Hepatocyte (in vitro differentiated cells): ENCODE measurements at regions not wholly inside any gene's neighbourhood (a gene's known extent, or its start where the extent isn't known, plus 50 kb on each side); places are given as distances from the start of the nearest gene placed in this dataset.

ENCODE experiments used
- DNase-seq: peaks from one replicate; pipeline ENCODE4 v3.0.0-alpha.2; 2016; ENCODE audit warnings: low spot score
- H2AFZ ChIP-seq: fragments of 200-600 bp; sonication (generic); 2 replicates; pipeline ENCODE4 v1.6.0; 2016; ENCODE audit warnings: antibody characterized with exemption, mild to moderate bottlenecking
- H3K27ac ChIP-seq: fragments of 200-600 bp; sonication (generic); 2 replicates; pipeline ENCODE4 v1.5.1; 2016; ENCODE audit warnings: mild to moderate bottlenecking
- H3K27me3 ChIP-seq: fragments of 200-600 bp; sonication (generic); 2 replicates; pipeline ENCODE4 v1.6.1; 2016
- H3K36me3 ChIP-seq: fragments of 200-600 bp; sonication (generic); replicated peaks from 2 replicates; pipeline ENCODE4 v1.5.1; 2016; ENCODE audit warnings: low read depth; ENCODE audit not compliant: insufficient read depth
- H3K4me1 ChIP-seq: fragments of 200-600 bp; sonication (generic); 2 replicates; pipeline ENCODE4 v1.5.1; 2016; ENCODE audit warnings: mild to moderate bottlenecking, moderate library complexity; ENCODE audit not compliant: insufficient read depth
- H3K4me2 ChIP-seq: fragments of 200-600 bp; sonication (generic); 2 replicates; pipeline ENCODE4 v1.6.0; 2016
- H3K4me3 ChIP-seq: fragments of 200-600 bp; sonication (generic); 2 replicates; pipeline ENCODE4 v1.5.1; 2016; ENCODE audit warnings: mild to moderate bottlenecking
- H3K79me2 ChIP-seq: fragments of 200-600 bp; sonication (generic); 2 replicates; pipeline ENCODE4 v1.6.0; 2017; ENCODE audit warnings: mild to moderate bottlenecking
- H3K9me2 ChIP-seq: fragments of 200-600 bp; sonication (generic); replicated peaks from 2 replicates; pipeline ENCODE4 v1.6.0; 2017; ENCODE audit warnings: mild to moderate bottlenecking; ENCODE audit not compliant: insufficient read depth
- H3K9me3 ChIP-seq: fragments of 200-600 bp; sonication (generic); 2 replicates; pipeline ENCODE4 v1.5.1; 2016; ENCODE audit warnings: low read depth, mild to moderate bottlenecking
- H4K20me1 ChIP-seq: fragments of 200-600 bp; sonication (generic); 2 replicates; pipeline ENCODE4 v1.6.0; 2016; ENCODE audit warnings: mild to moderate bottlenecking; ENCODE audit not compliant: insufficient read depth, poor library complexity, severe bottlenecking
- CTCF ChIP-seq: fragments of 200-600 bp; sonication (generic); IDR thresholded peaks from 2 replicates; pipeline ENCODE4 v1.5.1; 2016; ENCODE audit warnings: antibody characterized with exemption, mild to moderate bottlenecking; ENCODE audit not compliant: poor library complexity
- EZH2 ChIP-seq: fragments of 200-600 bp; sonication (generic); IDR thresholded peaks from 2 replicates; pipeline ENCODE4 v1.6.1; 2016; ENCODE audit warnings: antibody characterized with exemption, mild to moderate bottlenecking, borderline replicate concordance
- EZH2phosphoT487 ChIP-seq: fragments of 200-600 bp; sonication (generic); IDR thresholded peaks from one replicate; pipeline ENCODE4 v1.6.1; 2018; ENCODE audit warnings: antibody characterized with exemption, mild to moderate bottlenecking, low read depth, moderate library complexity; ENCODE audit not compliant: unreplicated experiment, severe bottlenecking
- WGBS: methylation state at CpG from one replicate; pipeline ENCODE4 v1.1.6; 2016; ENCODE audit warnings: low lambda C conversion rate; ENCODE audit errors: missing lambda C conversion rate; 5-methylcytosine and 5-hydroxymethylcytosine counted together

- WGBS: 88% methylated on average over 1 of the region's 1 CpG
- peaks cover 4% of the 10 kb centered on the region for H3K4me1 ChIP-seq
- no peak overlapping the region for H3K27ac ChIP-seq
- no peaks in the 10 kb centered on the region for H3K79me2 ChIP-seq
- no peak for DNase-seq
- no peaks in the 10 kb centered on the region for H3K36me3 ChIP-seq
- no peaks in the 10 kb centered on the region for H4K20me1 ChIP-seq
- H3K27me3 ChIP-seq: no peaks in the 10 kb centered on the region
- no peaks in the 10 kb centered on the region for H3K9me2 ChIP-seq
- no peaks in the 10 kb centered on the region for H3K9me3 ChIP-seq
- no peak overlapping the region for H2AFZ ChIP-seq
- no peak overlapping the region for H3K4me2 ChIP-seq
- TF ChIP-seq EZH2 (no peak), CTCF (no peak), EZH2phosphoT487 (no peak)
- no peak overlapping the region for H3K4me3 ChIP-seq
Measured at GRCh38 chr5:145225529-145225928, 609.6 kb downstream of the PRELID2 start.

- Histone ChIP-seq H2AFZ (no peak overlapping the region), H3K9me3 (no peaks in the 10 kb centered on the region), H3K27ac (no peak overlapping the region), H3K4me2 (no peak overlapping the region), H3K4me3 (no peak overlapping the region), H3K27me3 (no peaks in the 10 kb centered on the region), H4K20me1 (no peaks in the 10 kb centered on the region), H3K9me2 (no peaks in the 10 kb centered on the region), H3K79me2 (no peaks in the 10 kb centered on the region), H3K36me3 (no peaks in the 10 kb centered on the region), H3K4me1 (peaks cover 4% of the 10 kb centered on the region)
- TF ChIP-seq EZH2 (no peak), CTCF (no peak), EZH2phosphoT487 (no peak)
- WGBS: 93% methylated on average over 3 of the region's 3 CpGs
- no peak for DNase-seq
Measured at GRCh38 chr5:145223582-145223981, 611.6 kb downstream of the PRELID2 start.

GRCh38 chr5:145222622-145223021 lies 612.5 kb downstream of the PRELID2 start:
- H3K4me2 ChIP-seq: no peak overlapping the region
- no peak overlapping the region for H2AFZ ChIP-seq
- H3K27ac ChIP-seq: no peak overlapping the region
- H3K4me3 ChIP-seq: no peak overlapping the region
- H3K27me3 ChIP-seq: no peaks in the 10 kb centered on the region
- no peaks in the 10 kb centered on the region for H3K36me3 ChIP-seq
- H4K20me1 ChIP-seq: no peaks in the 10 kb centered on the region
- H3K4me1 ChIP-seq: peaks cover 4% of the 10 kb centered on the region
- no peak for DNase-seq
- TF ChIP-seq EZH2phosphoT487: no peak
- no peak for TF ChIP-seq CTCF
- TF ChIP-seq EZH2: no peak
- H3K9me2 ChIP-seq: no peaks in the 10 kb centered on the region
- no peaks in the 10 kb centered on the region for H3K79me2 ChIP-seq
- H3K9me3 ChIP-seq: no peaks in the 10 kb centered on the region

DNA sequence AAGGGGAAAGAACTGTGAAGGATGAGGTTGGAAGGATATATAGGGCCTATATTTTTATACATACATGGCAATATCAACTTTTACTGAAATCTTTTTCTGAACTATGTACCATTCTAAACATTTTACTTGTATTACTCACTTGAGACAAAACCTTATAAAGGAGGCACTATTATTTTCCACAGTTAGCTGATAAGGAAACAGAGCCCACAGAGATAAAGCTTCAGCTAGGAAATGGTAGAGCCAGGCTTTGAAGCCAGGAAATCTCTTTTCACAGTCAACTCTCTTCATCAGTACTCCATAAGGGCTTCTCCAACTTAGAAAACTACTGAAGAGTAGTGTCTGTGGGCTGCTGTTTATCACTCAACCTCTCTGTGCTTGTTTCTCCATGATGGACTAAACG lies 613.7 kb downstream of the PRELID2 start:
- no peaks in the 10 kb centered on the region for H3K9me2 ChIP-seq
- no peak for DNase-seq
- H4K20me1 ChIP-seq: no peaks in the 10 kb centered on the region
- H2AFZ ChIP-seq: no peak overlapping the region
- no peak overlapping the region for H3K4me2 ChIP-seq
- no peaks in the 10 kb centered on the region for H3K27me3 ChIP-seq
- no peaks in the 10 kb centered on the region for H3K79me2 ChIP-seq
- no peaks in the 10 kb centered on the region for H3K36me3 ChIP-seq
- no peak overlapping the region for H3K4me3 ChIP-seq
- peaks cover 4% of the 10 kb centered on the region for H3K4me1 ChIP-seq
- WGBS: 90% methylated on average over 1 of the region's 1 CpG
- H3K9me3 ChIP-seq: no peaks in the 10 kb centered on the region
- no peak overlapping the region for H3K27ac ChIP-seq
- TF ChIP-seq CTCF (no peak), EZH2phosphoT487 (no peak), EZH2 (no peak)
